Right atrium auricular region (tissue), 2 donors: ENCODE measurements at regions not wholly inside any gene's neighbourhood (a gene's known extent, or its start where the extent isn't known, plus 50 kb on each side); places are given as distances from the start of the nearest gene placed in this dataset.

ENCODE experiments used
- DNase-seq: peaks from one replicate; pipeline ENCODE4 v3.0.0-alpha.2; 2019; ENCODE audit warnings: low spot score
- H3K27ac ChIP-seq, 2 donors: fragments of 200-600 bp; sonication (generic); 1 replicate in 1 of 2; 2 replicates in 1 of 2; pipeline ENCODE4 v1.5.1; 2016 to 2019
- H3K27me3 ChIP-seq, 2 donors: fragments of 200-600 bp; sonication (generic); one replicate each; pipeline versions ENCODE4 v1.5.1 to v1.6.0; 2017 to 2019
- H3K36me3 ChIP-seq: fragments of 200-600 bp; sonication (generic); one replicate; pipeline ENCODE4 v1.5.1; 2016
- H3K4me1 ChIP-seq, 2 donors: fragments of 200-600 bp; sonication (generic); one replicate each; pipeline versions ENCODE4 v1.5.1 to v1.6.0; 2017 to 2019
- H3K4me3 ChIP-seq, 2 donors: fragments of 200-600 bp; sonication (generic); 1 replicate in 1 of 2; 2 replicates in 1 of 2; pipeline ENCODE4 v1.5.1; 2017 to 2019; ENCODE audit warnings: mild to moderate bottlenecking in 1 of 2, moderate library complexity in 1 of 2
- H3K9me3 ChIP-seq, 2 donors: fragments of 200-600 bp; sonication (generic); one replicate each; pipeline ENCODE4 v1.5.1; 2019
- CTCF ChIP-seq, 2 donors: fragments of 200-600 bp; sonication (generic); IDR thresholded peaks; one replicate each; pipeline ENCODE4 v1.5.1; 2019; ENCODE audit warnings: antibody characterized with exemption in 2 of 2

- no peak overlapping the region for H3K27ac ChIP-seq
- H3K4me3 ChIP-seq = no peak overlapping the region
- H3K27me3 ChIP-seq = no peaks in the 10 kb centered on the region
- DNase-seq = no peak
- no peak for TF ChIP-seq CTCF (IDR thresholded peaks at IDR 0.05)
- no peaks in the 10 kb centered on the region for H3K4me1 ChIP-seq
- no peaks in the 10 kb centered on the region for H3K36me3 ChIP-seq
- no peaks in the 10 kb centered on the region for H3K9me3 ChIP-seq
Observed at GRCh38 chr12:63301311-63301710, 150.3 kb upstream of the AVPR1A start.

GRCh38 chr12:63298386-63298930 is 147.5 kb upstream of the AVPR1A start:
- H3K4me1 ChIP-seq = no peaks in the 10 kb centered on the region
- no peaks in the 10 kb centered on the region for H3K27me3 ChIP-seq
- H3K9me3 ChIP-seq = no peaks in the 10 kb centered on the region
- H3K4me3 ChIP-seq = no peak overlapping the region
- H3K36me3 ChIP-seq = no peaks in the 10 kb centered on the region
- TF ChIP-seq CTCF (IDR thresholded peaks at IDR 0.05) = no peak
- no peak for DNase-seq
- H3K27ac ChIP-seq = no peak overlapping the region

GRCh38 chr12:63294327-63294632 is 143.3 kb upstream of the AVPR1A start:
- Histone ChIP-seq H3K4me3 (no peak overlapping the region), H3K36me3 (no peaks in the 10 kb centered on the region), H3K27me3 (no peaks in the 10 kb centered on the region), H3K27ac (no peak overlapping the region), H3K9me3 (no peaks in the 10 kb centered on the region), H3K4me1 (no peaks in the 10 kb centered on the region)
- DNase-seq = no peak
- no peak for TF ChIP-seq CTCF (IDR thresholded peaks at IDR 0.05)

GRCh38 chr12:63292471-63293221 is 141.6 kb upstream of the AVPR1A start:
- Histone ChIP-seq H3K27me3 (no peaks in the 10 kb centered on the region), H3K27ac (no peak overlapping the region), H3K9me3 (no peaks in the 10 kb centered on the region), H3K4me3 (no peak overlapping the region), H3K36me3 (no peaks in the 10 kb centered on the region), H3K4me1 (no peaks in the 10 kb centered on the region)
- DNase-seq = no peak
- no peak for TF ChIP-seq CTCF (IDR thresholded peaks at IDR 0.05)

- Histone ChIP-seq H3K9me3 (no peaks in the 10 kb centered on the region), H3K27me3 (no peaks in the 10 kb centered on the region), H3K4me1 (no peaks in the 10 kb centered on the region), H3K36me3 (no peaks in the 10 kb centered on the region), H3K4me3 (no peak overlapping the region), H3K27ac (no peak overlapping the region)
- peak in 1 of 2 donors; percentile 59 for TF ChIP-seq CTCF (IDR thresholded peaks at IDR 0.05)
- no peak for DNase-seq
Observed at GRCh38 chr12:63276537-63277365, 125.8 kb upstream of the AVPR1A start.
